B cell (primary cell): ENCODE measurements at regions not wholly inside any gene's neighbourhood (a gene's known extent, or its start where the extent isn't known, plus 50 kb on each side); places are given as distances from the start of the nearest gene placed in this dataset.

ENCODE experiments used
- CTCF ChIP-seq: fragments of 200-600 bp; IDR thresholded peaks from one replicate; pipeline ENCODE4 v1.8.0; 2022; ENCODE audit warnings: antibody characterized with exemption, mild to moderate bottlenecking
- EZH2 ChIP-seq: IDR thresholded peaks from 2 replicates; pipeline ENCODE4 v1.6.1; 2012; ENCODE audit warnings: borderline replicate concordance, low read depth, mild to moderate bottlenecking, moderate library complexity, low read length; ENCODE audit not compliant: insufficient read depth, poor library complexity, severe bottlenecking

GRCh38 chr4:175427751-175428150 is 384.3 kb downstream of the GPM6A start:
- TF ChIP-seq CTCF (no peak), EZH2 (no peak)
